ENCODE measurements at regions not wholly inside any gene's neighbourhood (a gene's known extent, or its start where the extent isn't known, plus 50 kb on each side); places are given as distances from the start of the nearest gene placed in this dataset.

DNA sequence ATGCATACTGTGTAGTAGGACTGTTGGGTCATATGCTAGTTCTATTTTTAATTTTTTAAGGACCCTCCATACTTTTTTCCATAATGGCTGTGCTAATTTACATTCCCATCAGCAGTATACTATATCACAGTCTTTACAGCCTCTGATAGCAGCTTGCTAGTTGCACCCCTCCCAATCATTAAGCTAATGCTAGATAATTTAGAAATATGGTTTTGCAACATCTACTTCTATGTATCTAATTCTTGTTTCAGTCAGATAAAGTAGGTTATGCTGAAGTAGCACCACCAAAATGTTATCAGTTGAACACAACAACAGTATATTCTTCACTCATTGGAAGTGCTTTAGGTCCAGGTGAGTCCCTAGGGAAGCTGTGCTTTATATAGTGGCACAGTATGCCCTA is 522.7 kb upstream of the HTR2C start:
- no peak for TF ChIP-seq CTCF (IDR thresholded peaks at IDR 0.05)
- no peak for TF ChIP-seq POLR2A (IDR thresholded peaks at IDR 0.05)

Data from right lobe of liver (tissue), 4 donors.